Stimulated activated CD8-positive, alpha-beta memory T cell treated with anti-CD3 and anti-CD28 coated beads, Interleukin-2, amount 100 ng/mL, for 1 hour (primary cell): ENCODE measurements at regions not wholly inside any gene's neighbourhood (a gene's known extent, or its start where the extent isn't known, plus 50 kb on each side); places are given as distances from the start of the nearest gene placed in this dataset.

Experiments used
- DNase-seq, 2 donors: peaks; one replicate each; pipeline ENCODE4 v3.0.0-alpha.2; 2020; ENCODE audit warnings: low read depth in 2 of 2

DNA sequence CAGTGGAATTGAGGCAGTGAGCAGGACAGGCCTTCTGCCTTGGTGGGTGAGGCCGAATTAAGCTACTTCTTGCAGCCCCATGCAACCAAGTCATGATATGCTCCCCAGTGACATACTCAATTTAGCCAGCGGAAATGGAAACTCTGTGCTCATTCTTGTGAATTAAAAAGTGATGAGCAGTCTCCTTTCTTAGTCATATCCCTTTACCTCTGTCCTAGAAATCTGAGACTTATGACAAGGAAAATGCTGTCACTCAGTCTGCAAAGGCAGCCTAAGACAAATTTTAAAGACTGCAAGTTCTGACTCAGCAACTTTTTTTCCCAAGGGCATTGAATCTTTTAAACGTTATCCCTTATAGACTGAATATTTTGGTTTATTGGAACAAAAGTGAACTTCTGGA, 218.2 kb downstream of the SH3BP4 start:
- no peak for DNase-seq

DNA sequence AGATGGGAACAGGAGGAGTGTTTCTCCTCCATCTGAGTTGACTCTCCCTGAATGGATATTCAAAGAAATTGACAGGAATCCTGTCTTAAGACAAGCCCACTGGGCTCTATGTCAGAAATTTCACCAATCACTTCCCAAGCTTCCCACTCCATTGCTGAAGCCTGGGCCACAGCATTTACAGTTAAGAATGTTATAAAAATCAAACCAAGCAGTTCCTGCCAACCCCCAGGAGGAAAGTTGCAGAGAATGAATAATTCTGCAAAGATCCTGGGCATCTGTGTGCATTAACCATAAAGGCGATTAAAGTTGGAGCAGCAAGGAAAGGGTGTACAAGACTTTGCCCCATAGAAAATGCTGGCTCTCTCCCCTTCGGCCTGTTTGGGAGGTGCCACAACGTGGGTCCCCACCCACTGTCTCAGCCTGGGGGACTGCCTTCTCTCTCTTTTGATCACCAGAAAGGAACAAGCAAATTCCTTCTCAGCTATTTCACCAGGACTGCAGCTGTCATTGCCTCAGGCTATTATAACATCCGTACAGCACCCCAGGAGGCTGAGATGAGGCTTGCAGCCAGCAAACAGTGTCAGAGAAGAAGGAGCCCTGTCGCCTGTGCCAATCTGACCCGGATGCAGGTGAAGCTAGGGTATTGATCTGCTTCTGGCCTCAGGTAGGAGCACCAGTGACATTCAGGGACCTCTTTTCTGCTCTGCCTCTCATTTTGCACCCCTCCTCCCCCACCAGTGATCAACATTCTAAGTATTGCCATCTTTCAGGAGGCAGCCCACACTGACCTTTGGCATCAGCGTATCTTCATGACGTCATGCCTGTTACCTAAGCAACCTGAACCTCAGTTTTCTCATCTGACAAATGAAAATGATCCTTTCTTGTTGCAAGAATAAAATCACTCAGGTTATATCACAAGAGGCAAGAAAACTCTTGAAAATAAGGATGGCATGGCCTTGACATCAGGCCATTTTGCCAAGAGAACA, 219.0 kb downstream of the SH3BP4 start:
- no peak for DNase-seq

DNA sequence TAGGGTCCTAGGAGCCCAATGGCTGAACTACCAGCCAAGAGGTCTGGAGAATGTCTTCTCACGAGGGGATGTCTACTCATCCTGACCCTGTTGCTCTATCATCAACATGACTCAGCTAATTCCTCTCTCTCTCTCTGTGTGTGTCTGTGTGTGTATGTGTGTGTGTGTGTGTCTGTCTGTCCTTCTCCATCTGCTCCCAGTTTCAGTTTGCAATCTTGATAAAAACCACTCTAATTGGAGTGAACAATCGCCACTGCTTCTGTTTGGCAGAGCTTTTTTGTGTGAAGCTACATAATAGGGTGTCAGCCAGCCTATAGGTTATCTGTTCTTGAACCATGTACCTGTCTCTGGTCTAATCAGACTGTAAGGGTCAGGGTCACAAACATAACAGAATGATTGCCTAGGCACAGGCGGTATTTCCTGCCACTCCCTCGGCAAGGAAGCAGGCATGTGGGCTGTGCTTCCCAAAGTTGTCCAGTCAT, 219.8 kb downstream of the SH3BP4 start:
- no peak for DNase-seq

DNA sequence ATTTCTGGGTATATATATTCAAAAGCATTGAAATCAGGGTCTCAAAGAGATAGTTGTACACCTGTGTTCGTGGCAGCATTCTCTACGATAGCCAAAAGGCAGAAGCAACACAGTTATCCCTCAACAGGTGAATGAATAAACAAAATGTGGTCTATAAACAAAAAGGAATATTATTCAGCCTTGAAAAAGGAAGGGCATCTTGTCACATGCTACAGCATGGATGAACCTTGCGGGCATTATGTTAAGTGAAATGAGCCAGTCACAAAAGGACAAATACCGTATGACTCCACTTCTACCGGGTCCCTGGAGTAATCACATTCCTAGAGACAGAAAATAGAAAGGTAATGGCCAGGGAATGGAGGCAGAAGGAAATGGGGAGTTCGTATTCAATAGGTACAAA, 228.8 kb downstream of the SH3BP4 start:
- DNase-seq: no peak

DNA sequence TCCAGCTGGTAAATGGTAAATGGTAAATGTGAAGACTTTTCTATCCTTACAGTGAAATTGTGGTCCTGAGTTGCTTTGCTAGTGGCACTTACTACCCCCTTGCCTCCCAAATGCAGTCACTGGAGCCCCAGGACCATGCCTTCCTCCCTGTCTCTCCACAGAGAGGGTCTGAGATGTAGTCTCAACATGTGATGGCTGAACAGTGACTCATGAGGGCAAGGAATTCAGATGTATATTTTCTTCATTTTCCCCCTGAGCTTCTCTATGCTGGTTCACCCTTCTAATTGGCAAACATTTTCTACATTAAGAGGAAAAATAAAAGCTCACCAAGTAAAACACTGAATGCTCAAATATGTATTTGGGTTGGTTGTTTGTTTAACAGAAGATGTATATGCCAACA, 232.0 kb downstream of the SH3BP4 start:
- no peak for DNase-seq

DNA sequence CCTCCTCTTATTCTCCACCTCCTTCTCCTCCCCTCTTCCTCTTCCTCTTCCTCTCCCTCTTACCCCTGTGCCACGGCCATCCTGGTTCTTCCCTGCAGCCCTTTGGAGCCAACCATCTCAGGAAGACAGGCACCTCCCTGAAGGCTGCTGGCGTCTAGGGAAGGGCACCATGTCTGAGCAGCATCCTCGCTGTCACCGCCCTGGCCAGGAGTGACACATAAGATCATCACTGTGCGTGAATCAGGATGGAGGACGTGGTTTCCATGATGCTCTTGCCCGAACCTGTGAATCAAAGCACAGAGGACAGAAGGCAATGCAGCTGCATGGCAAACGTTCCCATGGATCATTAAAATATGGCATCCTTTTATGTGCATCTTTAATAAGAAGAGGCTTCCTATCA, 236.0 kb downstream of the SH3BP4 start:
- no peak for DNase-seq

DNA sequence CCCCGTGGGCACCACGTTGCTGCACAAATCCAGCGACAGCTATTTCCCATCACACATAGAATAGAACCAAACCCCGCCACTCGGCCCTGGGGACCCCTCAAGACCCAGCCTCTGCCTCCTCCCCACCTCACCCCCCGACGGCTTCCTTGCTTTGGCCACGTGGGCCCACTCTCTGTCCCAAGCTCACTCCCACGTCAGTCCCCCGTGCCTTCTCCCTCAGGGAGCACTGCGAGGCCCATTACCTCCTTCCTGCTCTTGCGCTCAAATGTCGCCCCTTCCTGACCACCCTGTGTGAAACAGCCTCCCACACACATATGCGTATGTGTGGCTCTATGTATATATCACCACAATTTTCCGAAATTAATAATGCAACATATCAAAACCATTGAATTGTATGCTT, 239.7 kb downstream of the SH3BP4 start:
- no peak for DNase-seq

DNA sequence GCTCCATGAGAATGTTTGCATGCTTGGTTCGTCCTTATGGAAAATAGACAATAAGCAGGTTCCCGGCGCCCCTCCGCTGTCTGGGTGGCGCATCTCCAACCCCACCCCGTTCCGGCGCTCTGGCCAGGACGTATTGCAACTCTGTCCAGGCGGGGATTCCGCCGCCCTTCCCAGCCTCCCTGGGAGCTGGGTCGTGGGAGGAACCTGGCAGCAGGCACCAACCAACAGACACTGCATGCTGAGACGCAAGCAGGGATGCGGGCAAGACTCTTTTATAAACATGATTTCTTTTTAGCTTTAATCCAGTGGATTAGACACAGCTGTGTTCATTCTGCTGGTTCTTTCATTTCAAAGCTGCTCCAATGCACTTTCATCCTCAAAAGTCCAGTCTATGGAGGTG, 240.2 kb downstream of the SH3BP4 start:
- DNase-seq: no peak

DNA sequence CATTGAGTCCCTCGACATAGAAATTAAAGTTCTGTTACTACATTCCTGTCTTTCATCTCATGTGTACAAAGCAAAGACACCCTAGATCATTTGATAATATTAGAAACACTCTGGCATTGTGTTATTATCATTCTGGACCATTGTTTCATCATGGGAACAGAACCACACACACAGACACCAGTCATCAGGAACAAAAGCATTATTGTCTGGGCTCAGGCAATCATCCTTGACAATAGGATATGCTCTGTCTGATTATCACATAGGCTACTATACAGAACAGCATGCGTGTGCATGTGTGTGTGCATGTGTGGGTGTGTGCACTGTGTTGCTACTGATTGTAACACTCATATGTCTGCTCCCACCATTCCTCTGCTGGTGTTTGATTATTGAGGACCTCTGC, 242.5 kb downstream of the SH3BP4 start:
- no peak for DNase-seq

DNA sequence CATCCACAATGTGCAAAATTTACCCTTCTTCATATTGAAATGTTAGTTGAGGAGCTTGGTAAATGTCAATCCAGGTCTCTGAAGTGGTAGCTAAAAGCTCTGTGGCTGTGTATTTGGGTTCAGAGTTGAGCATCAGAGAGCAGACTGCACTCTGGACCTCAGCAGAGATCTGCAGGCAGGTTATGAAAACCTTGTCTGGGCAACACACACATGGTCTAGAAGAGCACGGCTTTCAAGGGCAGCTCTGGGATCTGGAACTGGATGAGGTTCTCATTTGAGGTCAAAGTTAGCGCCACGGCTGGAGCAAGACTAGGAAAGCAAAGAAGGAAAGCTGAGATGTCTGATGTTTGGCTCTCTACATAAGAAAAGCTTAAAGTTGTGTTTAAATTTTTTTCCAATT, 243.0 kb downstream of the SH3BP4 start:
- DNase-seq: no peak

DNA sequence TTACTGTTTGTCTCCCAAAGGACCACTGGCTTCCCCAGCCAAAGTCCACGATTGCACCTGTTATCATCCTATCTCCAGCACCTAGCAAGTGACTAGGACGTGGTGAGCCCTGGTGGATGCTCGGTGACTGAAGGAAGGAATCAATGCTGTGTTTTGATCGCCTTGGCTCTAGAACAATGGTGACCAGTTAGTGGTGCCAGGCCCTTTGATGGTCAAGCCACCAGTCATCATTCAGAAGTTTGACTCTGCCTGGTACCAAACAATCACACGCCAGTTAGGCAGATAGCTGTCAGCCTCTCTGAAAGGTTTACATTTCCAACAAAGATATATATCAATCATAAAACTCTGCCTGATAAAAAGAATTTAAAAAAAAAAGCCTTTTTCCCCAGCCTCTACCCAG, 244.1 kb downstream of the SH3BP4 start:
- DNase-seq: no peak

DNA sequence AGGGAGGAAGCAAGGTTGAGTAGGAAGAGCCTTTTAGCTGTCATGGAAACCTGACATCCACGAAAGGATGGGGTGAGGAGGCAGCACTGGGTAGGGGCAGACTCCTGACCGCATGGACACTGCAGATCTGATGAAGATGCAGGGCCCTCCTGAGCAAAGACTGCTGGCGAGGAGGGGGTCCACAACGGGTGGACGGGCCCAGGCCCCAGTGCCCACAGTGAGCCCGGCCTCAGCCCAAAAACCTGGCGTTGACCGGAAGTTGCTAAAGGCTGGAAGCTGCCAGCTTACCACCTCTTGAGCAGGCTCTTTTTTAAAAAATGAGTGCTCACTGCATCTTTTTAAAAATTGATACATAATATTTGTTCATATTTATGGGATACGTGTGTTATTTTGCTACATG, 247.3 kb downstream of the SH3BP4 start:
- DNase-seq: no peak

DNA sequence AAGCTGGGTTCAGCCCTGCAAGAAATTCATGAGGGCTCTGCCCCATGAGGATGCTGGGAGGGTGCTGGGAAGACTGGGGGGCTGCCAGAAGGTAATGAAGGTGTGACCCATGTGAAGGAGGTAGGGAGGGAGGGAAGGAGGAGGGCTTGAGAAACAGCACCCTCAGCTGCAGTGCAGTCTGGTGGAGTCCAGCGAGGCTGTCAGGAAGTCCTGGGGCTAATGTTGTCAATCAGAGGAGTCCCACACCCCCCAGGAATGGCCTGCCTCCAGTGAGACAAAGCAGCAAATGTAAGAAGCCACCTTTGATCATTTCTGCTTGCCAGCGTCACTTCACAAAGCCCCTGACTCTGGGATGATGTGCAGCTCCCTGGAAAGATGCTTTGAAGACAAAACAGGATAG, 248.4 kb downstream of the SH3BP4 start:
- no peak for DNase-seq

DNA sequence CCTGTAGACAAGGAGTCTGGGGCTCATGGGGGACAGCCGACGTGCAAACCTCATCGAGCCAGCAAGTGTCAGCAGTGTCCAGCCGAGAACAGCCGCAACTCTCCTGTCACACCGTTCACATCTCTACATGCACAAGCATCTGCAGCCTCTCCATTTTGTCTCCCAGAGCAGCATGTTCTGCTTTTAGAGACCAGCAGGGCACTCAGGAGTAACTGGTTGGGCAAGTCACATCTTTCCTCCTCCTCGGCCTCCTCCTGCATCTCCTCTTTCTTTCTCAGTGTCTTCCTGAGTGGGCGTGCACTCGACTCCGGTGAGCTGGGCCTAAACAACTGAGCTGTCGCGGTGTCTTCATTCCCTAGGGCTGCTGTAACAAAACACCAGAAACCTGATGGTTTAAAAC, 249.9 kb downstream of the SH3BP4 start:
- no peak for DNase-seq

DNA sequence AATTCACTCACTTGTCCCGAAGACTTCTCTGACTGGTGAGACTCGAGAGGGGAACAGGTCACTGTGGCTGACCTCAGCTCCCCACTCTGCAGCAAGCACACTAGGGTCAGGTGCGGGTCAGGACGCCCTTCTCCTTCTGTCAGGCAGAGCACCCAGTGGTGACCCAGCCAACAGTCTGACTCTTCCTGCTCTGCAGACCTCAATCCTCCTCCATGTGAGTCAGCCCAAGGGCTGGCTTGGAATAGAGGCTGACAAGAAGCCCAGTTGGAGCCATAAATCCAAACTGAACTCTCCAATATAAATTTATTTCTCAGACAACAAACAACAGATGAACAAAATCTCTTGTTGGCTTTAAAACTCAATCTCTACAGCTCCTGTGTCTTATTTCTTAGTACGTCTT, 253.1 kb downstream of the SH3BP4 start:
- no peak for DNase-seq

DNA sequence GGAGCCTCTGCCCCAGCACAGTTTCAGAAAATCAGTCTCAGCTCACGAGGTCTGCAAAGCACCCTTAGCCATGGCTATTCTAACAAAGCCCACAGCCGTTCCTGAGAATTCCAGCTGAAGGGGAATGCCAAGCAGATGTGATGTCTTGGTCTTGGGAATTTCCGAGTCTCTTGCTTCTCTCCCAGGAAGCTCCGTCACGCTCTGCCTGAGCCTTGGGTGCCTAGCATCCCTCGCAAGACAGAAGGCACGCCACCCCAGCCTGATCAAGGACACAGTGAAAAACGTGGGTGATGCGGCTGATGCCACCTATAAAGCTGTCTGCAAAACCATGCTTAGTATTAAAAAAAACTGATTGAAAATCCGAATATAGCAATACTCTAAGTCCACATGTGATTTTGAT, 254.6 kb downstream of the SH3BP4 start:
- no peak for DNase-seq

DNA sequence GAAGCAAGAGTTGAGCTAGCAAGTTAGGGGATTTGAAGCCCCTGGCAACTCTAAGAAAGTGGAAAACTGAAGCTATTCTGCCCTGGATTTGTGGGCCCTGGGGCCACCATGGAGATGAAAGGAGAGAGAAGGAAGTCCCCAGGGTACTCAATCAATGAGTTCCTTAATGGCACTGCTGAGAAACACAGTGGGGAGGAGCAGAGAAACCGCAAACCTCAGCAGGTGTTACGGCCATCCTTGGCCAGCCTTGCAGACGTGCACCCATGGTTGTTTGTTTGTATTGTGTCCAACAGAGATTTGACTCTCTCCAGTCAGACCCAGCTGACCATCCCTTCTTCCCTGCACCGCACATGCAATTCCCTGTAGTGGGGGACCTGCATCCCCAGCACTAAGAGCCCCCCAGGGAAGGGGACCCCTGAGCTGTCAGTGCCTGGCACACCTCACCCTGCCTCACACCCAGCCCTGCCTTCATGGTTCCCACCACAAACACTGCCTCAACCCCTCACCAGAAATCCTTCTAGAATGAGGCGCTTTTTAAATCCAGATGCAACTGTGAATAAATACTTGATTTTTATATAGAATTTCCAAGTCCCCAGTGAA, 255.3 kb downstream of the SH3BP4 start:
- no peak for DNase-seq

DNA sequence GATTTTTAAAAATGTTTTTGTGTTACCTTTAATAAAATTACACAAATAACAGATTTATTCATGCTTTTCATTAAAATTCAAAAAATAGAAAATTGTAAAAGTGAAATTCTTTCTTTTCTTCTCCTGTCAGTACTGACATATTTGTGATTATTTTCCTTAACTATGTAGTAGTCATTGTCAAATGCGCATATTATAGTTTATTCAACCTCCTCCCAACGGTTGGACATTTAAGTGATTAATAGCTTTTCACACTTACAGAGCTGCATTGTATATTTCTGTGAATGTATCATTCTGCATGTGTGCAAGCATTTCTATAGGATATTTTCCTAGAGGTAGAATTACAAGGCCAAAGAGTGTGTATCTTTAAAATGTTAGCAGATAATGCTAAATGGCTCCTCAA, 259.2 kb downstream of the SH3BP4 start:
- DNase-seq: no peak

DNA sequence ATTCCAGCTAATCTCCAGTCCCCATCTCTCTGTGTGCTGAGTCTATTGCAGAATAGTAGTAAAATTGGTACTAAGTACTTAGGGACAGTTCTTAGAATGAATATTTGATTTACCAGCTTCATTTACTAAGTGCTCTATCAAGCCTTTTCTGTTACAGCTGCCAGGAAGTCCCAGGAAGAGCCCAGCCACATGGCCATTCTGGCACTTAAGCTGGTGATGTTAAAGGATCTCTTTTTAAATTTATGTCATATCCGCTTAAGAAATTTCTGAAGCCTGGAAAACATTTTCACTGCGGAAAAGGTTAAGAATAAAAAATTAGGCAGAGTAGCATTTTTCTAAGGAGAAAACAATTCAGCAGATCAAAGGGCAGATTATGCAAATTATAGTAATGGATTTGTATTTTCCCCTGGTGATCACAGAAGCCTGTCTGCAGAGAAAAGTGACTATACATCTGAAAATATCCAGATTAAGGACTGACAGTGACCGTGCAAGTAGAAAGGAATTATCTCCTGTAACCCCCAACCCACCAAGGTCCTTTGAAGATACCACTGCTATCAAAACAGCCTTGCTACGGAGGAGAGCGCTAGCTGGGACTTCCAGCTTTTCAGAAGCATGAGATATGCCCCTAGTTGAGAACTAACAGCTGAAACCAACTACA, 260.8 kb downstream of the SH3BP4 start:
- no peak for DNase-seq

DNA sequence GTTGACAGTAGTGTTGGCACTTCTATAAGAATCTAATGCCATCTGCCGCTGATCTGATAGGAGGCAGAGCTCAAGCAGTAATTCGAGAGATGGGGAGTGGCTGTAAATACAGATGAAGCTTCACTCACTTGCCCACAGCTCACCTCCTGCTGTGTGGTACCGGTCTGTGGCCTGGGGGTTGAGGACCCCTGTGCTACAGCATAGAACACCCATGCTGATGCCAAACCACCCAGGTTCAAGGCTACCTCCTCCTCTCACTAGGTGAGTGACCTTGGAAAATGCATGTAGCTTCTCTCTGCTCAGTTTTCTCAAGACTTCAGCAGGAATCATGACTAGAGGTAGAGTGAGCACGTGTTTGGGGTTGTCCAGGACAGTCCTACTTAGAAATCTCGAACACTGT, 263.4 kb downstream of the SH3BP4 start:
- no peak for DNase-seq

DNA sequence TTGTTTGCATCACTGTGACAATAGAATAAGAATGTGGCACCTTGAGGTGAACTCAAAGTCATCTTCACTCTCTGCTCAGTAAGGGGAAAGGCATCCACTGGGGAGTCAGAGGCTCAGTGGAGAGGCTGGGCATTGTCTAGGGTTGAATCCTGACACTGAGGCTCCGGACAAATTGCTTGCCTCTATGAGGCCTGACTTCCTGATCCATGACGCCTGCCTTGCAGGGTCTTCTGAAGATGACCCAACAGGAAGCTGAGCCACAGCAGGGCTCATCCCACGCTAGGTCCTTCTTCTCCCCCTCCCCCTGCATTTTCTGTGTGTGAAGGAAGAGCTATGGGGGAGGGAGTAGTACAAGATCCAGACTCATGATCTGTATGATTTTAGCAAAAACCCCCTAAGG, 265.1 kb downstream of the SH3BP4 start:
- no peak for DNase-seq

DNA sequence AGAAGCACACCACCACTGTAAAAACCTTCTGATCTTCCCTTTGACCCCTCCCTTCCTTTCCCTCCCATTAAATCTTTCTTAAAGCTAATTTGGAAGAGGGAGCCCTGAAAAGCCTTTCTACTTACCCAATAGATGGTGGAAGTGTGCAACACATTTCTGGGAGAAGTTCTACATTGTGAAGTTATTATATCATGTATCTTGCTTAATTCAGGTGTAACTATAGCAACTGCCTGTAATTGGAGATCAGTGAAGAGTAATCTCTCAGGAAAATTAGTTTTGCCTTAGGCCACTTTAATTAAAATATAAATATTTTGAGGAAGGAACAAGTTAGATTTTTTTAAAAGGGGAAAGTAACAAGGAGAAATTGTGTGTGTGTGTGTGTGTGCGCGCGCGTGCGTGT, 266.0 kb downstream of the SH3BP4 start:
- no peak for DNase-seq

DNA sequence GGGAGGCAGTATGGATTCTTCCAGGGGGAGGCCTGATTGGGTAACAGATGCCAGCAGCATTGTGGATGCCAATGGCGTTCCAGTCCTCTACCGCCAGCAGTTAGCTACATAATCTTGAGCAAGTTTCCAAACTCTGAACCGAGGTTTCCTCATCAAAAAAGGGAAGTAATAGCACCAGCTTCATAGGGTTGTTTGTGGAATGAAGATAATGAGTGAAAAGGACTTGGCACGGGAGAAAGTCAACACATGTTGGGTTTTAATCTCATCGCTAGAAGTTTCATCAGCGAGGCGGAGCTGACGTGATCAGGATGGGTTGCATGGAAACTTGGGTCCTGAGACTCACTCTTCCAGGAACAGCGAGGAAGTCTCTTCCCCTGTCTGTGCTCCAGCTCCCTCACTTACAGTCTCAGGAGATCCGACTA, 266.7 kb downstream of the SH3BP4 start:
- DNase-seq: no peak
